HG03066 (cell line): ENCODE measurements at regions not wholly inside any gene's neighbourhood (a gene's known extent, or its start where the extent isn't known, plus 50 kb on each side); places are given as distances from the start of the nearest gene placed in this dataset.
"Not testable (repeated sequence)": the region's sequence is repeated elsewhere in the genome, so short reads cannot be mapped to it uniquely, and the experiment has no call there.

ENCODE experiments used
- ATAC-seq: cut with Tn5 transposase; IDR thresholded peaks from one replicate; pipeline ENCODE4 v1.9.1; 2021; ENCODE audit warnings: low read depth; ENCODE audit not compliant: unreplicated experiment

- not testable (repeated sequence) for ATAC-seq
Measured at GRCh38 chr1:148285946-148286345, 133.9 kb upstream of the NBPF11 start.

- ATAC-seq, result peak; percentile 59
Measured at GRCh38 chr1:148280831-148281572, 128.9 kb upstream of the NBPF11 start.

DNA sequence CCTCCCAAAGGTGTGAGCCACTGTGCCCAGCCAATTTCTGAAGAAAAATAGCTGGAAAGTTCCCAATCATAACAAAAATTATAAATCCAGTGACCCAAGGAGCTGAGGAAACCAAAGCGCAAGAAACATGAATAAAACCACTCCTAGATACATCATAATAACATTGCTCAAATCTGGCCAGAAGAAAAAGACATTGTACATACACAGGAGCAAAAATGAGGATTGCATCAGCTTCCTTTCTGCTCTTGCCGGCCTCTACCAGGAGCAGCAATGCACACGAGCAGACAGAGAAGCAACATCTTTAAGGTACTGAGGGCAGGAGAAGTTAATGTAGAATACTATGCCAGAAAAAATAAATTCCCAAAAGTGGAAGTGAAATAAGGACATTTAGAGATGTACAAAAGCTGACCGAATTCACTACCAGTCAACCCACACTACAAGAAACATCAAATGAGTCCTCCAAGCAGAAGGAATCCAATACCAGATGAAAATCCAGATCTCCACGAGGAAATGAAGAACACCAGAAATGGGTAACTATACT is 127.0 kb upstream of the NBPF11 start:
- ATAC-seq, result not testable (repeated sequence)

- not testable (repeated sequence) for ATAC-seq
Measured at GRCh38 chr1:148277865-148278279, 125.8 kb upstream of the NBPF11 start.

- not testable (repeated sequence) for ATAC-seq
Measured at GRCh38 chr1:148267066-148267465, 115.0 kb upstream of the NBPF11 start.

GRCh38 chr1:148264374-148265276 is 112.5 kb upstream of the NBPF11 start:
- no peak for ATAC-seq

- ATAC-seq, result no peak
Measured at GRCh38 chr1:148263906-148264255, 111.8 kb upstream of the NBPF11 start.

DNA sequence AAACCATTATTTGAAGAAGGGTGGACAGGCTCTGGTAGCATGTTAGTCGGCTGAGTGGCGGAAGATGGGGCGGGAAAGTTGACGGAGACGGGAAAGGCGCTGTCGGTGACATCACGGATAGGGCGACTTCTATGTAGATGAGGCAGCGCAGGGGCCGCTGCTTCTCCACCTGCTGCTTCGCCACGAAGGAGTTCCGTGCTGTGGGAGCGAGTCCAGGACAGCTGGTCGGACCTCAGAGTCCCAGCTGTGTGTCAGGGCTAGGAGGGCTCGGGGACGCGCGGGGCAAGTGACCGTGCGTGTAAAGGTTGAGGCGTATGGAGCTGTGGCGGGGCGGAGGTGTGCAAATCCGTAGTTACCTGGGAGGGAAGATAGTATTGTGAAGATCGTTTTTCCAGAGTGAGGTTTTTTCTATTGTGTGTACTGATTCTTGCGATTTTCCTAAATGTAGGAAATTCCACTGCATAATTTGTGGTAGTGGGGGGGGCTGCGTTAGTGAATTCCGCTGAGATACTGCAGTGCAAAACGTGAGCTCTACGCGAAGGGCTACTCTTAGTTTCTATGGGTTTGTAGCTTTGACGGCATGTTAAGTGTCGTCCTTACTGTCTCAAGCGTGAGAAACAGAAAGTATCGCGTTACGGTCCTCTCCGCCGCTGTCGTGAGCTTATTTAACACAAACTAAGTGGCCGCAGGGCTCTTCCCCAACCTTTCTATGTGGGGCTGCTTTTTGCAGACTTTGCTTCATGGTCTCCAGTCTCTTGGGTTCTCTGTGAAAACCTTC is 111.2 kb upstream of the NBPF11 start:
- peak; percentile 65 for ATAC-seq

DNA sequence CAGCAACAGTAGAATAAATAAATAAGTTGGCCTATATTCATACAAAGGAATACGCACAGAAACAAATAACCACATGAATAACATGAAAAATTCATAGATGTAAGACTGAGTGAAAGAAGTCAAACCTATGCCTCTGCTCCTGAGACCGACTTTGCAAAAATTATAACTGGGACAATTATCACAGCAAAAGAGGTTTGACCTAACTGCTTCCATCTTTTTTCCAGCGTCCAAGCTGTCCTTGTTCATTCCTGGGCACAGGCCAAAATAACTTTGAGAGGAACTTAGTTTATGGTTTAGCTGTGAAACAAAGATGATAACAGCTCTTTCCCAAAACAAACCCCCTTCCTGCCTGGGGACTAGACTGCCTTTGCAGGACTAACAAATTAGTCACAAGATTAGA is 109.6 kb upstream of the NBPF11 start:
- ATAC-seq, result not testable (repeated sequence)

DNA sequence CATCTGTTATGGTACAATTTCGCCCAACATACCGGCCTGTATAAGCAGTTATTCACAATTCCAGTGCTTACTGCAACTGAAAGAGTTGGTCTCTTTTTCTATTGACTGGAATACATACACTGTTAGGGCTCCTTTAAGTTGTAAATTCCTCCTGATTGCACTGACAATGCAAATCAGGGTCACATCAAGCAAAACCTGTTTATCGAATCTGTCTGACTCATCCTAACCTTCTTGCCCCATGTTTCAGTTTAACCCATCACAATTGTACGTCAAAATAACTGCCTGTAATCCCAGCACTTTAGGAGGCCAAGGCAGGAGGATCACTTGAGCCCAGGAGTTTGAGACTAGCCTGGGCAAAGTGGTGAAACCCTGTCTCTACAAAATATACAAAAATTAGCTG is 105.8 kb upstream of the NBPF11 start:
- ATAC-seq, result not testable (repeated sequence)

- not testable (repeated sequence) for ATAC-seq
Measured at GRCh38 chr1:148254611-148255429, 102.7 kb upstream of the NBPF11 start.

- ATAC-seq, result not testable (repeated sequence)
Measured at GRCh38 chr1:148253808-148254207, 101.7 kb upstream of the NBPF11 start.

GRCh38 chr1:148248798-148249197 is 96.7 kb upstream of the NBPF11 start:
- ATAC-seq, result not testable (repeated sequence)

GRCh38 chr1:148246258-148246861 is 94.3 kb upstream of the NBPF11 start:
- not testable (repeated sequence) for ATAC-seq

GRCh38 chr1:148245843-148246242 is 93.8 kb upstream of the NBPF11 start:
- not testable (repeated sequence) for ATAC-seq

GRCh38 chr1:148245443-148245842 is 93.4 kb upstream of the NBPF11 start:
- not testable (repeated sequence) for ATAC-seq

GRCh38 chr1:148233250-148233649 is 81.2 kb upstream of the NBPF11 start:
- not testable (repeated sequence) for ATAC-seq

- ATAC-seq, result not testable (repeated sequence)
Measured at GRCh38 chr1:148228846-148229245, 76.8 kb upstream of the NBPF11 start.
